ENCODE measurements at regions not wholly inside any gene's neighbourhood (a gene's known extent, or its start where the extent isn't known, plus 50 kb on each side); places are given as distances from the start of the nearest gene placed in this dataset.

DNA sequence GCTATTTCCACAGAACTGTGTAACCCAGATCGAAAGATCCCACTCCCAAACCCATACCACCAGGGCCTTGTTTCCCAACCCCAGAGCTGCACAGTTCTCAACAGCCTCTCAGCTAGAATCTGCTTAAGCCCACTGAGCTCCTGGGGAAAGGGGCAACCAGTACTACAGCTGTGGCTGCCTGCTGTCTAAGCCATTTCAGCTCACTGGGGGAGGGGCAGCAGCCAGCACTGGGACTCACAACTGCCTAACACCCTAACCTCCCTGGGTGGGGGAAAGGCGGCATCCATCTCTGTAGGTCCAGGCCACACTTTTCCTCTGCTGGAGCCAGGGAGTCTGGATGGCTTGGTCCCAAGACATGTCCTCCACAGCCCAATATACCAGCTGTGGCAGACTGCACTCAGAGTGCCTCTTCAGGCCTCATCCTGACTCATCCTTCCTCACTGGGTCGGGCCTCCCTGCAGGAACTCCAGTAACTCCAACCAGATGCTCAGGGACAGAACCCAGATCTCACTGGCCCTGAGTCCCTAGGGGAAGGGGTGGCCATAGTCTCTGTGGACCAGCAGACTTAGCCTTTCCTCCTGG is 241.4 kb downstream of the HINT1 start:
- Mint-ChIP-seq H3K9me3 (no peaks in the 10 kb centered on the region), H3K4me1 (peaks cover 0 to 3% of the 10 kb centered on the region in 2 experiments; a peak in 3 of 4 replicates), H3K4me3 (no peak overlapping the region), H3K36me3 (ENCODE audit: insufficient read depth in 1 of 3, low read depth in 3 of 3) (no peaks in the 10 kb centered on the region), H3K27ac (no peak overlapping the region), H3K27me3 (ENCODE audit: low read depth) (no peaks in the 10 kb centered on the region)
- Histone ChIP-seq H2BK12ac (ENCODE audit: insufficient read length, low read depth, low read length) (no peak overlapping the region), H3K9me3 (ENCODE audit: control insufficient read depth, low read depth, low read length) (no peaks in the 10 kb centered on the region), H2BK5ac (ENCODE audit: insufficient read length, low read length) (no peak overlapping the region), H4K5ac (ENCODE audit: insufficient read length, low read depth, low read length) (no peak overlapping the region), H3K9ac (ENCODE audit: extremely low read depth, insufficient read length, low read length) (no peak overlapping the region), H2BK15ac (ENCODE audit: low read depth, low read length) (no peak overlapping the region), H3T11ph (ENCODE audit: low read length) (no peak overlapping the region), H3K27me3 (ENCODE audit: insufficient read depth, low read length) (no peaks in the 10 kb centered on the region), H3K79me2 (ENCODE audit: insufficient read depth, low read length) (no peaks in the 10 kb centered on the region), H3K79me1 (ENCODE audit: insufficient read depth, low read depth, low read length, poor library complexity, severe bottlenecking) (no peaks in the 10 kb centered on the region), H2BK20ac (ENCODE audit: low read depth, low read length, poor library complexity, severe bottlenecking) (no peak overlapping the region), H3K56ac (ENCODE audit: insufficient read length, low read depth, low read length) (no peak overlapping the region), H3K4me2 (ENCODE audit: insufficient read depth, insufficient read length, low read length) (no peak overlapping the region), H3K4ac (ENCODE audit: low read depth, low read length) (no peak overlapping the region), H3K14ac (ENCODE audit: insufficient read depth, low read length) (no peak overlapping the region), H3K27ac (ENCODE audit: insufficient read length, low read depth, low read length) (no peak overlapping the region), H4K8ac (replicated peaks; ENCODE audit: insufficient read length, low read depth, low read length) (no peak overlapping the region), H3K23me2 (ENCODE audit: insufficient read length, low read depth, low read length, poor library complexity, severe bottlenecking) (no peaks in the 10 kb centered on the region), H4K20me1 (ENCODE audit: control insufficient read depth, insufficient read depth, insufficient read length) (no peaks in the 10 kb centered on the region), H4K91ac (ENCODE audit: insufficient read length, low read depth, low read length) (no peak overlapping the region), H3K23ac (ENCODE audit: insufficient read length, low read depth, low read length) (no peak overlapping the region), H2AFZ (ENCODE audit: low read length) (no peak overlapping the region), H2BK120ac (ENCODE audit: low read depth, low read length, poor library complexity, severe bottlenecking) (no peak overlapping the region), H2AK5ac (ENCODE audit: insufficient read length, low read length) (no peak overlapping the region), H3K18ac (ENCODE audit: insufficient read length, low read depth, low read length) (no peak overlapping the region), H3K4me1 (ENCODE audit: insufficient read depth, low read length) (no peaks in the 10 kb centered on the region)
- WGBS (ENCODE audit: extremely low coverage, insufficient read length, low lambda C conversion rate), result no CpG with 5 or more reads among the region's 3 CpGs
- DNase-seq, result no peak
- no peak for TF ChIP-seq CTCF (conservative IDR thresholded peaks at IDR 0.05)
